BJ (cell line): ENCODE measurements at regions not wholly inside any gene's neighbourhood (a gene's known extent, or its start where the extent isn't known, plus 50 kb on each side); places are given as distances from the start of the nearest gene placed in this dataset.
"Not testable (repeated sequence)": the region's sequence is repeated elsewhere in the genome, so short reads cannot be mapped to it uniquely, and the experiment has no call there.

Experiments used
- CTCF ChIA-PET: fragments of 350-600 bp; formaldehyde crosslinking; extraction: SDS; loops from one replicate; lab custom pipeline; 2021; ENCODE audit warnings: antibody characterized with exemption, inconsistent platforms; lab: Yijun Ruan, JAX
- POLR2A ChIA-PET: fragments of 300-600 bp; sonication (Branson Sonifier 250); formaldehyde crosslinking; extraction: SDS; loops from one replicate; lab custom pipeline; 2021; ENCODE audit warnings: antibody characterized with exemption; lab: Charles Lee
- DNase-seq: peaks from one replicate; pipeline ENCODE4 v3.0.0-alpha.2; 2011; ENCODE audit warnings: low read depth
- H3K27me3 ChIP-seq: 2 replicates; pipeline ENCODE4 v1.6.0; 2011; ENCODE audit warnings: low read length; ENCODE audit not compliant: control insufficient read depth, insufficient read depth
- H3K36me3 ChIP-seq: 2 replicates; pipeline ENCODE4 v1.5.1; 2011; ENCODE audit warnings: low read length; ENCODE audit not compliant: control insufficient read depth, insufficient read depth
- H3K4me3 ChIP-seq: 2 replicates; pipeline ENCODE4 v1.5.1; 2011; ENCODE audit warnings: low read depth, mild to moderate bottlenecking, control low read depth, low read length
- TF ChIP-seq, protein P1 (sequence below): IDR thresholded peaks from 2 replicates; pipeline ENCODE4 v1.5.1; 2011; ENCODE audit warnings: low read depth, mild to moderate bottlenecking, control low read depth, inconsistent platforms, low read length, moderate library complexity; ENCODE audit not compliant: insufficient read depth

DNA sequence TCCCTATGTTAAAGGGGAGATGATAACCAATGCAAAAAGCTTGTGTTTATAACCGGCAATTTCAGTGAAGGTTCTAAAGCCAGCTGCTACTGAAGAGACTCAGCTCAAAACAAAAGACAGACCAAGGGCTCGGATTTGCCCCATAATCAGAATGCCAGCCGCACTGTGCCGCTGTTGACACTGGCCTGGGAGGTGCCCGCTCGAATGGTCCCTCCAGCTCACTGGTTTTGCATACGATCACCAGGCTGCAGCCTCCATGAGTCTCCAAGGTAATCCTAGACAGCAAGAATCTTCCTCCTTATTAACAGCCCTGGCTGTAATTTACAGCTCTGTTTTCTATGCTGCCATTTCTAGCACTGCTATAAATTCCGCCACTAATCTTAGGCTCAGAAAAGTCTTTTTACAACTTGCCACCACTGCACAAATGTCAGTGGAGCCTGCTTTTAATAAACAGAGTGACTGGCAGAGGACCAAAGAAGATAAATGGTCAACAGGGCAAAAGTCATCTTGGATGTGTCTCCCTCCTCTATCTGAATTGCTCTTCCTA is 155.7 kb upstream of the SH3BP4 start:
- no peak for DNase-seq
- ChIA-PET CTCF (no interaction called here), POLR2A (no interaction called here)

DNA sequence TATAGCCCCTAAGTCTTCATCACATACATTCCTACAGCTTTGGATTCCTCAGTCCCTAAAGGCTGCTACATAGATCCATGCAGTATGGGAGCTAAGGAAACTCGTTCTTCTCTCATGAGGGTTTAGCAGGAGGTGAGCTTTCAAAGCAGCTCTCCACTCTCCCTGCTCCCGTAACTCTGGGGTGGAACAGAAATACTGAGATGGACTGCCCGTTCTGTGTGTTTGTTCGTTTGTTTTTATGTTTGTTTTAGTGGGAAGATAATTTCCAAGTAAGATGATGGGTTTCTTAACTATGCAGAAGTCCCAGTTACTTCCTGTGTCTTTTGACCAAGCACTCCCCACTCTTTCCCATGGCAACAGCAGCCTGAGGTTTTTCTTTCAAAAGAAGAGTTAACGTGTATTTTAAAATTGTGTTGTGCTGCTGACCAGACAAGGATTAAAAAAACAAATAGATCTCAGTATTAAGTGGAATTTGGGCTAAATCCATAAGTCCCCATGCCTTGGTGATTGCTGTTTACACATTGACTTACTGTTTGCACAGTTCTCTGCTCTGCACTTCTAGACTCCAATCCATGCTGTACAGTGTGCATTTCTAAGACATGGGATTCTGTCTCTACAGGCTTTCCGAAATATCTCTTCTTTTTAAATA is 156.4 kb upstream of the SH3BP4 start:
- TF ChIP-seq, protein P1, sequence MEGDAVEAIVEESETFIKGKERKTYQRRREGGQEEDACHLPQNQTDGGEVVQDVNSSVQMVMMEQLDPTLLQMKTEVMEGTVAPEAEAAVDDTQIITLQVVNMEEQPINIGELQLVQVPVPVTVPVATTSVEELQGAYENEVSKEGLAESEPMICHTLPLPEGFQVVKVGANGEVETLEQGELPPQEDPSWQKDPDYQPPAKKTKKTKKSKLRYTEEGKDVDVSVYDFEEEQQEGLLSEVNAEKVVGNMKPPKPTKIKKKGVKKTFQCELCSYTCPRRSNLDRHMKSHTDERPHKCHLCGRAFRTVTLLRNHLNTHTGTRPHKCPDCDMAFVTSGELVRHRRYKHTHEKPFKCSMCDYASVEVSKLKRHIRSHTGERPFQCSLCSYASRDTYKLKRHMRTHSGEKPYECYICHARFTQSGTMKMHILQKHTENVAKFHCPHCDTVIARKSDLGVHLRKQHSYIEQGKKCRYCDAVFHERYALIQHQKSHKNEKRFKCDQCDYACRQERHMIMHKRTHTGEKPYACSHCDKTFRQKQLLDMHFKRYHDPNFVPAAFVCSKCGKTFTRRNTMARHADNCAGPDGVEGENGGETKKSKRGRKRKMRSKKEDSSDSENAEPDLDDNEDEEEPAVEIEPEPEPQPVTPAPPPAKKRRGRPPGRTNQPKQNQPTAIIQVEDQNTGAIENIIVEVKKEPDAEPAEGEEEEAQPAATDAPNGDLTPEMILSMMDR = no peak
- CTCF ChIA-PET = no interaction called here

More for the DNA sequence above, 155.7 kb upstream of the SH3BP4 start:
- Histone ChIP-seq H3K27me3 (no peaks in the 10 kb centered on the region), H3K4me3 (no peak overlapping the region), H3K36me3 (no peaks in the 10 kb centered on the region)
- TF ChIP-seq, protein P1 = no peak

DNA sequence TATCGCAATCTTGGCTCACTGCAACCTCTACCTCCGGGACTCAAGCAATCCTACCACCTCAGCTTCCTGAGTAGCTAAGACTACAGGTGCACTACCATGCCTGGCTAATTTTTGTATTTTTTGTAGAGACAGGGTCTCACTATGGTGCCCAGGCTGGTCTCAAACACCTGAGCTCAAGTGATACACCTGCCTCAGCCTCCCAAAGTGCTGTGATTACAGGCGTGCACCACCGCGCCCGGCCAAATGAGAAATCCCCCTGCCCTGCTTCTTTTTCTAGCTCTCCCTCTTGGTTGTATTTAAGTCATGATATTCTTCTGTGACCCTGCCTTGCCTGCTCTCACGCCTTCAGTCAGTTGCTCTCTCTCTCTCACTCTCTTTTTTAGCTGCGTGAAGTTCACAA is 157.0 kb upstream of the SH3BP4 start:
- no peaks in the 10 kb centered on the region for H3K27me3 ChIP-seq
- CTCF ChIA-PET = no interaction called here
- POLR2A ChIA-PET = no interaction called here
- no peak overlapping the region for H3K4me3 ChIP-seq
- DNase-seq = no peak
- H3K36me3 ChIP-seq = no peaks in the 10 kb centered on the region
- TF ChIP-seq, protein P1 = no peak

More for the DNA sequence above, 156.4 kb upstream of the SH3BP4 start:
- no peak for DNase-seq
- Histone ChIP-seq H3K4me3 (no peak overlapping the region), H3K36me3 (no peaks in the 10 kb centered on the region), H3K27me3 (no peaks in the 10 kb centered on the region)
- POLR2A ChIA-PET = no interaction called here

DNA sequence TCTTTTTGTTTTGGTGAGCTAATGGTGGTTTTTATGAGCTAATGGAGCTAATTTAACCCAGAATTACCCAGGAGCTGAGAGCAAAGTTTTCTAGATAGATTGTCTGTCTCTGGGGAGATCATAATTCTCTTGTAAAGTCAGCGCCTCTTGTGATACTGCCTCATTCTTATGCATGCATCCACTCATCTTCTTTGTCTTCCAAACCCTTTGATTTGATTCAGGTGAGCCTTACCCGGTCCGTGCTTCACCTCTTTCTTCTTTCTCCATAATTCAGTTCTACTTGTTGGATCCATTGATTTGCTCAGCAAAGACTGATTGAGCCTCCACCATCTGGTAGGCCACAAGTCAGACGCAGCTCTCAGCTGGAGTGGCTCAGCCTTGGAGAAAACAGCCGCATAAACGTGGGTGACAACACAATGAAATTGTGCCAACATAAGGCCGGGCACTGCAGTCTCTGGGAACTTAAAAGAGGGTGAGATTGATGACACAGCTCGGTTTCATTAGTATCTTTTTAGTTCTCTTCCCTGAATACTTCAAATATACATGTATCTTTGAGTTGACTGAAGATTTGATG is 158.5 kb upstream of the SH3BP4 start:
- Histone ChIP-seq H3K27me3 (no peaks in the 10 kb centered on the region), H3K4me3 (no peak overlapping the region), H3K36me3 (no peaks in the 10 kb centered on the region)
- POLR2A ChIA-PET = no interaction called here
- TF ChIP-seq, protein P1 = no peak
- CTCF ChIA-PET = no interaction called here
- no peak for DNase-seq

DNA sequence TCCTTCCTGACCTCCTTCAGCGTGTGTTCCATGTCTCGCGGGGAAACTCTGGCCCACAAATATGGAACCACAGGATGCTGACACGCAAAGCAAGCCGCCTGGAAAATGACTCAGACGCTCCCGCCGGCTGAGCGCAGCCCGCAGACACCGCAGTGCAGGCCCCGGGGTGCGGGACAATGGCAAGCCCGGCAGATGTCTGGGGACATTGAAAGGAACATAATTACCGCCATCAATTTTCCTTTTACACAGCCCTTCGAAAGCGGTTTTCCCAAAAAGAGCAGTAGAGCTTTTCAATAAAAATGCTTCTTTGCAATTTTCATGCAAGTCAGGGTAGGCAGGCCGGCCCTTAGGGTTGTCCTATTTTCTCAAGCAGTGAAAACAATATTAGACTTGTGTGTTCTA is 159.2 kb upstream of the SH3BP4 start:
- POLR2A ChIA-PET = no interaction called here
- H3K4me3 ChIP-seq = no peak overlapping the region
- TF ChIP-seq, protein P1 = no peak
- H3K27me3 ChIP-seq = no peaks in the 10 kb centered on the region
- DNase-seq = no peak
- no peaks in the 10 kb centered on the region for H3K36me3 ChIP-seq
- CTCF ChIA-PET = no interaction called here

DNA sequence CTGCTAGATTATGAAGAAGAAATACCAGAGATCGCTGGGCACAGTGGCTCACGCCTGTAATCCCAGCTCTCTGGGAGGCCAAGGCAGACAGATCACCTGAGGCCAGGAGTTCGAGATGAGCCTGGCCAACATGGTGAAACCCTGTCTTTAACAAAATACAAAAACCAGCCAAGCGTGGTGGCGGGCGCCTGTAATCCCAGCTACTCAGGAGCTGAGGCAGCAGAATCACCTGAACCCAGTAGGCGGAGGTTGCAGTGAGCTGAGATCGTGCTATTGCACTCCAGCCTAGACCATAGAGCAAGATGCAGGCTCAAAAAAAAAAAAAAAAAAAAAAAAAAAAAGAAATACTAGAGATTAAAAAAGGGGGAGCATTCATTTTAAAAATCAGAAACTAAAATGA is 159.7 kb upstream of the SH3BP4 start:
- POLR2A ChIA-PET, H3K27me3 ChIP-seq, CTCF ChIA-PET, H3K36me3 ChIP-seq, H3K4me3 ChIP-seq, DNase-seq: not testable (repeated sequence)
